22Rv1 (cell line): ENCODE measurements at regions not wholly inside any gene's neighbourhood (a gene's known extent, or its start where the extent isn't known, plus 50 kb on each side); places are given as distances from the start of the nearest gene placed in this dataset.

ENCODE experiments used
- CTCF ChIP-seq: fragments of 450-650 bp; IDR thresholded peaks from 2 replicates; pipeline ENCODE4 v1.5.1; 2017; ENCODE audit warnings: mild to moderate bottlenecking
- ZFX ChIP-seq: fragments of 450-650 bp; IDR thresholded peaks from 2 replicates; pipeline ENCODE4 v1.6.1; 2017; ENCODE audit warnings: antibody characterized with exemption, borderline replicate concordance

GRCh38 chrX:40154853-40155588 is 57.3 kb upstream of the BCOR start:
- TF ChIP-seq CTCF: no peak
- no peak for TF ChIP-seq ZFX
